ENCODE measurements at regions not wholly inside any gene's neighbourhood (a gene's known extent, or its start where the extent isn't known, plus 50 kb on each side); places are given as distances from the start of the nearest gene placed in this dataset.

DNA sequence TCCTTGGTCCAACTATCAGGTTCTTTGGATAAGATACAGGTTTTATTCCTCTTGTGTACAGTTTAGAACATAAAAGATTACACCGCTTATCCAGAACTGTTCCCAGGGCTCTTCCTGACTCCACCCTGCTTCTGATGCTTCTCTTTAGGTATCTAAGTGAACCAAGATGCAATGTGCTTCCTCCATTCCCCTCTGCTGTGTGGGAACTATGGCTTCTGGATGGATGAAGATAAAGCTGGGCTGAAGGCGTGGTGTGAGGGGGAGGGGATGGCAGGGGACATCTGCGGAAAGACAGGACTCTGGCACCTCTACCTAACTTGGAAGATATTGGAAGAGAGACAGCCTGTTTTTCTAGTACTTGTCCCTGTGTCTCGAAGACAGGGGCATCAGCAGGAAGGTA lies 209.9 kb upstream of the TBX20 start:
- TF ChIP-seq CTCF (IDR thresholded peaks at IDR 0.05) (no peak), EP300 (IDR thresholded peaks at IDR 0.05; ENCODE audit: low read depth) (no peak), POLR2AphosphoS5 (IDR thresholded peaks at IDR 0.05) (no peak)

All from transverse colon (tissue), 4 donors.